ENCODE measurements at regions not wholly inside any gene's neighbourhood (a gene's known extent, or its start where the extent isn't known, plus 50 kb on each side); places are given as distances from the start of the nearest gene placed in this dataset.

DNA sequence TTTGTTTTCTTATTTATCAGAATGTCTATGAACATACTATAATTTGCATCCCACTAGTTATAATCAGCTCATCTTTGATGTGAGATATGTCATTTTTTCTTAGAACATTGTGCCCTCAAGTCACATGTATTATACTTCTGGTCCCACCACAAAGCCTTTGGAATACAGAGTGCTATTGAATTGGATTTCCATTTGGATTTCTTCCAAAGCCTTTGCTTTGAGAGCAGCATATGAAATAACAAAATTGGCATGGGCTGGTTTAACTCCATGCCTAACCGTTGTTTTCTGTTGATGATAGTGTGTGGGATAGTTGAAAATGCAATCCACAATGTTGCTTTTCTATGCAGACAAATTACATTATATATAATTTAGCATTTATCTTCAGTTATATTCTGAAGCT, 284.5 kb upstream of the PLSCR5 start:
- dilution Hi-C loops (cut with HindIII; ENCODE audit: low sequenced_read_pairs, unreplicated experiment) (no loop called here), in situ Hi-C loops (cut with MboI; ENCODE audit: low sequenced_read_pairs) (no loop called here), intact Hi-C loops (cut with micrococcal nuclease) (no loop called here)
- Histone ChIP-seq H2BK5ac (ENCODE audit: low read depth, low read length, poor library complexity, severe bottlenecking) (no peak overlapping the region), H3K79me1 (ENCODE audit: low read depth in 1 of 2, low read length in 2 of 2) (no peaks in the 10 kb centered on the region), H2BK120ac (ENCODE audit: low read depth, low read length) (no peak overlapping the region), H3K4me3 (ENCODE audit: insufficient read depth, low read depth, low read length) (no peak overlapping the region), H2BK20ac (ENCODE audit: low read depth, low read length) (no peak overlapping the region), H3K14ac (replicated peaks; ENCODE audit: low read depth, low read length) (no peak overlapping the region), H2BK15ac (ENCODE audit: low read depth, low read length) (no peak overlapping the region), H4K8ac (ENCODE audit: low read depth in 2 of 2, low read length in 2 of 2) (no peak overlapping the region), H3K27ac (ENCODE audit: insufficient read depth, low read length) (no peak overlapping the region), H2AK9ac (replicated peaks; ENCODE audit: low read depth, low read length, poor library complexity) (no peak overlapping the region), H4K91ac (ENCODE audit: insufficient read depth, low read depth, low read length) (no peak overlapping the region), H3K9me1 (ENCODE audit: insufficient read depth, low read length) (no peaks in the 10 kb centered on the region), H3K27me3 (ENCODE audit: control insufficient read depth, insufficient read depth, low read length) (no peaks in the 10 kb centered on the region), H2AK5ac (ENCODE audit: low read depth, low read length) (no peak overlapping the region), H4K5ac (ENCODE audit: low read depth, low read length) (no peak overlapping the region), H3K18ac (ENCODE audit: low read depth, low read length) (no peak overlapping the region), H2AFZ (replicated peaks; ENCODE audit: low read length, poor library complexity) (no peak overlapping the region), H3K4me1 (ENCODE audit: control insufficient read depth, insufficient read depth, low read length) (no peaks in the 10 kb centered on the region), H3K9me3 (ENCODE audit: control insufficient read depth, insufficient read depth, low read length) (no peaks in the 10 kb centered on the region), H3K4me2 (ENCODE audit: low read depth, low read length) (no peak overlapping the region), H3K56ac (ENCODE audit: extremely low read depth, insufficient read depth, low read length) (no peak overlapping the region), H4K20me1 (ENCODE audit: insufficient read depth, low read length) (no peaks in the 10 kb centered on the region), H3K9ac (ENCODE audit: low read depth, low read length) (no peak overlapping the region), H3K4ac (ENCODE audit: low read depth, low read length) (no peak overlapping the region), H3K36me3 (ENCODE audit: control insufficient read depth, insufficient read depth, low read length) (no peaks in the 10 kb centered on the region), H3K23ac (ENCODE audit: low read depth, low read length) (no peak overlapping the region)
- no TSS peak for BruUV-seq (replicated peaks)
- ATAC-seq (ENCODE audit: low read depth) (no peak), DNase-seq (no peak)
- ChIA-PET POLR2A (ENCODE audit: unreplicated experiment) (no interaction called here), CTCF (no interaction called here)
- WGBS, 2 experiments (ENCODE audit: extremely low coverage in 2 of 2, insufficient read length in 1 of 2), result no CpG with 5 or more reads among the region's 1 CpG
- TF ChIP-seq, protein P1, sequence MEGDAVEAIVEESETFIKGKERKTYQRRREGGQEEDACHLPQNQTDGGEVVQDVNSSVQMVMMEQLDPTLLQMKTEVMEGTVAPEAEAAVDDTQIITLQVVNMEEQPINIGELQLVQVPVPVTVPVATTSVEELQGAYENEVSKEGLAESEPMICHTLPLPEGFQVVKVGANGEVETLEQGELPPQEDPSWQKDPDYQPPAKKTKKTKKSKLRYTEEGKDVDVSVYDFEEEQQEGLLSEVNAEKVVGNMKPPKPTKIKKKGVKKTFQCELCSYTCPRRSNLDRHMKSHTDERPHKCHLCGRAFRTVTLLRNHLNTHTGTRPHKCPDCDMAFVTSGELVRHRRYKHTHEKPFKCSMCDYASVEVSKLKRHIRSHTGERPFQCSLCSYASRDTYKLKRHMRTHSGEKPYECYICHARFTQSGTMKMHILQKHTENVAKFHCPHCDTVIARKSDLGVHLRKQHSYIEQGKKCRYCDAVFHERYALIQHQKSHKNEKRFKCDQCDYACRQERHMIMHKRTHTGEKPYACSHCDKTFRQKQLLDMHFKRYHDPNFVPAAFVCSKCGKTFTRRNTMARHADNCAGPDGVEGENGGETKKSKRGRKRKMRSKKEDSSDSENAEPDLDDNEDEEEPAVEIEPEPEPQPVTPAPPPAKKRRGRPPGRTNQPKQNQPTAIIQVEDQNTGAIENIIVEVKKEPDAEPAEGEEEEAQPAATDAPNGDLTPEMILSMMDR (conservative IDR thresholded peaks at IDR 0.05; ENCODE audit: low read depth, low read length), result no peak
- no peak for TF ChIP-seq RFX5 (IDR thresholded peaks at IDR 0.05; ENCODE audit: low read depth, low read length)
- TF ChIP-seq CHD1 (IDR thresholded peaks at IDR 0.05; ENCODE audit: low read depth, low read length), result no peak
- TF ChIP-seq NFE2L2 (IDR thresholded peaks at IDR 0.05; ENCODE audit: low read depth, low read length), result no peak
- no peak for TF ChIP-seq CEBPB (IDR thresholded peaks at IDR 0.05; ENCODE audit: low read depth, low read length)
- no peak for TF ChIP-seq RCOR1 (IDR thresholded peaks at IDR 0.05; ENCODE audit: insufficient replicate concordance, low read length)
- TF ChIP-seq BHLHE40 (IDR thresholded peaks at IDR 0.05; ENCODE audit: low read depth, low read length), result no peak
- no peak for TF ChIP-seq ELK1 (IDR thresholded peaks at IDR 0.05; ENCODE audit: borderline replicate concordance, low read depth, low read length)
- no peak for TF ChIP-seq MAFK (IDR thresholded peaks at IDR 0.05; ENCODE audit: low read depth, low read length)
- TF ChIP-seq, protein P2, sequence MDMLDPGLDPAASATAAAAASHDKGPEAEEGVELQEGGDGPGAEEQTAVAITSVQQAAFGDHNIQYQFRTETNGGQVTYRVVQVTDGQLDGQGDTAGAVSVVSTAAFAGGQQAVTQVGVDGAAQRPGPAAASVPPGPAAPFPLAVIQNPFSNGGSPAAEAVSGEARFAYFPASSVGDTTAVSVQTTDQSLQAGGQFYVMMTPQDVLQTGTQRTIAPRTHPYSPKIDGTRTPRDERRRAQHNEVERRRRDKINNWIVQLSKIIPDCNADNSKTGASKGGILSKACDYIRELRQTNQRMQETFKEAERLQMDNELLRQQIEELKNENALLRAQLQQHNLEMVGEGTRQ (IDR thresholded peaks at IDR 0.05; ENCODE audit: low read depth, low read length), result no peak
- no peak for TF ChIP-seq MAZ (IDR thresholded peaks at IDR 0.05; ENCODE audit: borderline replicate concordance, low read depth, low read length)
- TF ChIP-seq SMC3 (IDR thresholded peaks at IDR 0.05; ENCODE audit: low read depth, low read length), result no peak
- no peak for TF ChIP-seq FOS (IDR thresholded peaks at IDR 0.05; ENCODE audit: low read depth, low read length)
